NCI-H2171 (cell line): ENCODE measurements at regions not wholly inside any gene's neighbourhood (a gene's known extent, or its start where the extent isn't known, plus 50 kb on each side); places are given as distances from the start of the nearest gene placed in this dataset.

Experiments
- DNase-seq: peaks from one replicate; lab custom pipeline; 2025; lab: John Stamatoyannopoulos, UW

- no peak for DNase-seq
Measured at GRCh38 chr16:54677308-54677950, 253.2 kb upstream of the IRX5 start.

DNA sequence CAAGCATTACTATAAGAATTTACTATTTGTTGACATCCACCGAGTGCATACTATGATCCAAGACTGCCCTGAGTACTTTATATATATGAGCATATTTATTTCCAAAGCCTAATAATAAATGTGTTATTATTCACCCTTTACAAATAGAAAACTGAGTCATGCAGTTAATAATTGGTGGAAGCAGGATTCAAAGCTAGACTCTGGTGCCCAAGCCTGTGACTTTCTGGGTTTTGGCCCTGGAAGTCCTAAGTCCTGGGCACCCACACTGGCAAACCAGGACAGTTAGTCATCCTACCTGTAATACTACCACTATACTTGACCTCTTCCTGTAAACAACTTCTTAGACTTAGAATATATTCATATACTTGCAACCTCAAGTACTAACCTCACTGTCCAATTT, 257.4 kb upstream of the IRX5 start:
- DNase-seq, result no peak

GRCh38 chr16:54672500-54672899, 258.2 kb upstream of the IRX5 start:
- no peak for DNase-seq

DNA sequence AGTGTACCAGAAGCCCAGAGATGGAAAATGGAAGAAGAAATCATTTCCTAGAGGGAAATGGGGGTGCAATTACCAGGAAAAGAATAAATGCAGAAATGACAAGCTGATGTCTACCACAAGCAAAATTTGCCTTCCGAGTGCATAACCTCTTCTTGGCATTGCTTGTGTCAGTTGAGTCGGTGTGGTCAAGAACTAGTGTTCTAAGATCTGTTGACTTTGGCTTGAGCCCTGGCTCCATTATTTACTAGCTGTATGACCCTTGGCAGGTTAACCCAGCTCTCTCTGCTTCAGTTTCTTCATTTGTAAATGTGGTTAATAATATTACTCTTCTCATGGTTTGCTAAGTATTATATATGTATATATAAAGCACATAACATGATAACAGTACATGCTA, 273.0 kb upstream of the IRX5 start:
- no peak for DNase-seq

DNA sequence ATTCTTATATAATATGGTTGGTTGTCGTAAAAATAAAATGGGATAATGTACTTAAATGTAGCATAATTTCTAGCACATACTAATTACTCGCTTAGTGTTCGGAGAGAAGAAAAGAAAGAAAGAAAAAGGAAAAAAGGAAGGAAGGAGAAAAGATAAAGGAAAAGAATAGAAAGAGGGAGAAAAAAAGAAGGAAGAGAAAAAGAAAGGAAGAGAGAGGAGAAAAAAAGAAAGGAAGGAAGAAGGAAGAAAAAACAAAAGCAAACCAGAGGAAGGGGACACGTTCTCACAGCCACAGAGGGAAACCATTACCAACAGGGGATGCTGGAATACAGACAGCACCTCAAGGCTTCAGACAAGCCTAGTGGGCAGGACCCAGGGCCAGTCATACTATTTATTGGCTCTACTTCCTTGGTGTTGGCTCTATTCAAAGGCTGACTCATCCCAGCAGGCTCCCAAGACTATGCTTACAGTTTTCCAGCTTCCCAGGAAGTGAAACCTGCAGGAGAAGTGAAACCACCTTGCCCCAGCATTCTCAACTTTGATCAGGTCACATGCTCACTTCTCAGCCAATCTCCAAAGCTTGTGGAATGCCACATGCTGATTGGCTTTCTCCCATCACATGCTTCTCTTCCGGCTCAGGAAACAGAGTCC, 273.5 kb upstream of the IRX5 start:
- no peak for DNase-seq

DNA sequence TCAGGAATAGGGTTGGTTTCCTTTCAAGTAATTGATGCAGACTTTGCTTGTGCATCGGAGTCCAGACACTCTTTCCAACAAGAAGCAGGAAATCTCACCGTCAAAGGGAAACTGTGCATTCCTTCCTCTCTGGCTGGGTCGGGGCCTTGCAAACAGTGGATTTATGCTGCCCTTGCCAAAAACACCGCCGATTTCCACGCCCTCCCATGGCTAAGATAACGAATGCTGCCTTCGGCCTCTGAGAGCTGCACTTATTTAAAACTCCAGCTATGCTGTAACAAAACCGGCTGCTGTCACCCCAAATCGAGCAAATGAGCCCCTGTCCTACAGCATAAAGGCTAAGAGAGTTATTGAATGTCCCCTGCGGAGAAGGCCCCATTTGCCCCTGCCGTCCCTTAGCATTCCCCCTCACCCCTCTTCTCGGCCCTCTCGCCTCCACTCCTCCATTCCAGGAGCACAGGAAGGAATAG, 275.5 kb upstream of the IRX5 start:
- no peak for DNase-seq

DNA sequence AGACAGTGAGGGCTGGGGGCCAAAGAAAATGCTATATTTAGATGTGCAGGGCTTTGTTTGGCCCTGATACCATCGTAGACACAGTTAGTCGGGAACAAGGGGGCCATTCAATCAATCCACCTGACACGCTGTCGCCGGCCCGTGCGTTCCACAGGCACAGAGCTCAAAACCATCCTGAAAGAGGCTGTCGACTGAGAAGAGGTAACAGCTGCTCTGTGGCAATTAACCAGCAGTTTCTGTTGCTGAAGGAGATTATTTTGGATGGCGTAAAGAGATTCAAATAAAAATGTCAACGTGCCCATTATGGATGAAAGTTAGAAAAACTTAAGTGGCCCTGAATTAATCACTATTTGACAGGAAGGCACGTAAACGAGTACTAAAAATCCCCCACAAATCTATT, 276.2 kb upstream of the IRX5 start:
- DNase-seq, result no peak

GRCh38 chr16:54652201-54652770, 278.4 kb upstream of the IRX5 start:
- no peak for DNase-seq

- DNase-seq, result no peak
Measured at GRCh38 chr16:54651440-54652195, 279.0 kb upstream of the IRX5 start.

DNA sequence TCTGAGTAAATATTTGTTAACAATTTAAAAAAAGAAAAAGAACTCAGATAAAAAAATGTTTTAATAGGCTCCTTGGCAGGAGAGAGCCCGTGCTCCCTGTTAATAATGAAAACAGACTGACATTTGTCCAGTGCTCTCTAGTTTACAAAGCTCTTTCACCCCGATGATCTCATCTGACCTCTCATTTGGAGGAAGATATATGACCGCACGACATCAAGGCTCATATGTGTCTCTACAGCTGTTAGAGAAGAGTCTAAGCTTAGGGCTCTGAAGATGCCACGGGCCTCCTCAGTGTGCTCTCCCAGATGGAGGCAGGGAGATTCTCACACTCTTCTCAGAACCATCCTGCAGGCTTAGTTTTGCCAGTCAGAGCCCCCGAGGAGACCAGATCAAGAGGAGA, 280.8 kb upstream of the IRX5 start:
- no peak for DNase-seq

GRCh38 chr16:54648575-54648974, 282.1 kb upstream of the IRX5 start:
- no peak for DNase-seq

DNA sequence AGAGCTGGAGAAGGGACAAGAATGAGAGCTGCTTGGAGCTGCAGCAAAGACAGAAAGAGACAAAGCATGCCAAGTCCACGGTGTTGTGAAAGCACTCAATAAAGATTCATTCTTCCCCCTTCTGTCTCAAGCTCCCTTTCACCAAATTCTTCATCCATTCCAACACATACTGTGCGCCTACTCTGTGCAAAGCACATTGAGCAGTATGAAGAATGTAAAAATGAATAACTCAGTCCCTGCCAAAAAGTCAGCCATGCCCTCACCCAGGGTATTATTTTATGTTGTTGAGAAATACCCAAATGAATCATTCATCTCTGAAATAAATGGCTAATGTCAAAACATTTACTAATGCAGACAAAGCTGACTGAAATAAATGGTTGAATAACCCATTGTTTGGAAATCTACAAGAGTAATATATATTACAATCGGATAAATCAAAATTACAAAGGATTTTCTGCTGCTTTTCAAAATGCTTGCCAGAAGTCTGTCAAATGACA, 282.9 kb upstream of the IRX5 start:
- no peak for DNase-seq

DNA sequence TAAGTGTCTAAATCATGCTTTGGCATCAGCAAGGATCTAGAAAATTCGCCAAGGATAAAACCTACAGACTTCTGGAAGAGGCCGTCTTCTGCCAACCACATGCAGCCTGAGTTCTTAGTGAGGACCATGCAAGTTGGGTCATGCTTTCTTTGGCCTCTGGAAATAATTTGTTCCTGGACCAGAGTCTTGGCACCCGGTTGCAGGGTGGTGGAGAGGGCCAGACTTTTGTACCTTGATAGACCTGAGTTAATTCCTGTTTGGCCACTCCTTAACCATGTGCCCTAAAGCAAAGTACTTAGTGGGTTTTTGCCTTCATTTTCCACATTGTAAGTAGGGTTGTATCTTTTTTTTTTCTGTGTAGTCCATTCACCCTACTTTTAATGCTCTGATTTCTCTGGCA, 283.4 kb upstream of the IRX5 start:
- no peak for DNase-seq

- no peak for DNase-seq
Measured at GRCh38 chr16:54645345-54645744, 285.3 kb upstream of the IRX5 start.

DNA sequence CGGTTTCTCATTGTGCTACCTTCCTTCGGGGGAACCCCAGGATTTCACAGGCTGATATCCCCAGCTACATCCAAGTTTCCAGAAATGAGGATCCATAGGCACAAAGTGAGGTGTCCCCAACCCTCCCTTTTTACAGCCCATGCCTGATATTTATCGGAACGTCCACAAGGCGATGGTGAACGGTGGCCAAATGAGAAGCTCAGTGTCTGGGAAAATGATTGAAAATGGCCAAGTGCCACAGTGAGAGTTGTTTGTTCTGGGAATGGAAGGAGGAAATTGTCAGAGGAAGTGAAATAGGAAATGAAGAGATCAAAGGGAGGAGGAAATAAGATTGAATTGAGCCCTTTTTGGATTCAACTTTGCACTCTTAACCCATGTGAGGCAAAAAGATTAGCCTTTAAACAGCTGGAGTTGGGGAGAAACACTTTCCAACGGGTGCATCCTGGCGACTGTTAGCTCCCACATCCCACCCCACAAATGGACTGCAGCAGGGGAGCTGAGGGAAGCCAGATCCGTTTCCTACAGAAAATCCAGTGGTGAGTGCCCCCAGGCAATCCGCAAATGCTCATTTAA, 294.4 kb upstream of the IRX5 start:
- no peak for DNase-seq

GRCh38 chr16:54633943-54634362, 296.7 kb upstream of the IRX5 start:
- no peak for DNase-seq

DNA sequence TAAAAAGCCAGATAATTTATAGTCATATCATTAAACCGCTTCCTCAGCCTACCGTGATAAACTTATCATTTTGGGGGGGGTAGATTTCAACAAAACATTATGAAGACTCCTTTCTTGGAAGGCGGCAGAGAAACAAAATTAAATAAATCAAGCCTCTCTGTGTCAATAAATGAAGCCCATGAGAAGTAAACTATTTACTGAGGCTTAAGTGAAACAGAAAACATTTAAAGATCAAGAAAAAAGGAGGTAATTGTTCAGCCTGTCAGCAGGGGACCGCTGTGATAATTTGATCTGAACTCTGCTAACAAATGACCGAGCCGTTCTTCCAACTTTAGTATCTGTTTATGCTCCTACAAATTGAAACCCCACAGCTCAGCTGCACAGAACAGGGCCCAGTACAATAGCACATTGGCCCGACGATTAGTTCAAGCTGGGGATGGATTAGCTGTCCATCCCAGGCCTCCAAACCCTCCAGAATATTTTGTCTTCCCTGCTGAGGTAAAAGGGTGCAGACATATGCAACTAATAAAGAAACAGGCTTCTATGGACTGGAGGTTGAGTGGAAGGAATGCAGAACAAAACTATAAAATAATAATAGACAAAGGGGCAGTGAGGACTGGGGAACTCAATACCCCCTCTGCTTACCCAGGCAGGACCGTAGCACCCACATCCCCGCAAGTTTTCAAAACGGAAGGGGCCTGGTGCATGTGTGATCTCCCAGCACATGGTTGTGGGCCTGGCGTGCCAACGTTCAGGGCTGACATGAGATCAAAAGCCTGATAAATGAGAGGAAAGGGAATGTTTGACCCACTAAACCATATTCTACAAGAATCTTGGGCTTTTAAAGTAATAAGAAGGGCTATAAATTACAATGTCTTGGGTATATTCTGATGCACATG, 298.1 kb upstream of the IRX5 start:
- no peak for DNase-seq

DNA sequence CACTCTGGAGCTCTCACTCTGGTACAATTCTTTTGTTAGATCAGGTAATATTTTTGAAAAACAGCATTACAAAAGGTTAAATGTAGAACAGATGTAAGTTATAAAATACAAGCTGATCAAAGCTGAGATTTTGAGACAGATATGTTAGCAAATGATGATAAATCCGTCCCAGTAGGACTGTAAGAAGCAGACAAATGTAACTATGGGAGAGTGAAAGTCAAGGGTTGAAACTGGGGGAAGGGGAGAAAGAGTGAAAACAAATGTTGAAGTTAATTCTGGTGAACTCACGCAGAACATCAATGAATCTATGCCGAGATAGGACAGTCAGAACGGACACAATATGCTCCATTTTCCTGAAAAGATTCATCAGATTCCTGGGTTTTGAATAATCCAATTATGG, 298.9 kb upstream of the IRX5 start:
- DNase-seq, result no peak

- DNase-seq, result no peak
Measured at GRCh38 chr16:54630284-54630967, 300.2 kb upstream of the IRX5 start.

GRCh38 chr16:54628796-54629625, 301.7 kb upstream of the IRX5 start:
- no peak for DNase-seq
